Keratinocyte (primary cell): ENCODE measurements at regions not wholly inside any gene's neighbourhood (a gene's known extent, or its start where the extent isn't known, plus 50 kb on each side); places are given as distances from the start of the nearest gene placed in this dataset.

Source experiments
- EZH2 ChIP-seq: IDR thresholded peaks from one replicate; pipeline ENCODE4 v1.6.1; 2012; ENCODE audit warnings: inconsistent platforms, mild to moderate bottlenecking, low read length, moderate library complexity
- TF ChIP-seq, protein P1 (sequence below), 3 experiments: IDR thresholded peaks in 1 of 3; conservative IDR thresholded peaks in 1 of 3; optimal IDR thresholded peaks in 1 of 3; 2 replicates in 2 of 3; 3 replicates in 1 of 3; pipeline versions ENCODE3 to v1.5.1; 2011; ENCODE audit warnings: low read length in 3 of 3, mild to moderate bottlenecking in 3 of 3, moderate library complexity in 2 of 3, control low read depth in 1 of 3, inconsistent platforms in 1 of 3; ENCODE audit not compliant: insufficient read depth in 2 of 3; ENCODE audit errors: extremely low read depth in 1 of 3

- TF ChIP-seq, protein P1, sequence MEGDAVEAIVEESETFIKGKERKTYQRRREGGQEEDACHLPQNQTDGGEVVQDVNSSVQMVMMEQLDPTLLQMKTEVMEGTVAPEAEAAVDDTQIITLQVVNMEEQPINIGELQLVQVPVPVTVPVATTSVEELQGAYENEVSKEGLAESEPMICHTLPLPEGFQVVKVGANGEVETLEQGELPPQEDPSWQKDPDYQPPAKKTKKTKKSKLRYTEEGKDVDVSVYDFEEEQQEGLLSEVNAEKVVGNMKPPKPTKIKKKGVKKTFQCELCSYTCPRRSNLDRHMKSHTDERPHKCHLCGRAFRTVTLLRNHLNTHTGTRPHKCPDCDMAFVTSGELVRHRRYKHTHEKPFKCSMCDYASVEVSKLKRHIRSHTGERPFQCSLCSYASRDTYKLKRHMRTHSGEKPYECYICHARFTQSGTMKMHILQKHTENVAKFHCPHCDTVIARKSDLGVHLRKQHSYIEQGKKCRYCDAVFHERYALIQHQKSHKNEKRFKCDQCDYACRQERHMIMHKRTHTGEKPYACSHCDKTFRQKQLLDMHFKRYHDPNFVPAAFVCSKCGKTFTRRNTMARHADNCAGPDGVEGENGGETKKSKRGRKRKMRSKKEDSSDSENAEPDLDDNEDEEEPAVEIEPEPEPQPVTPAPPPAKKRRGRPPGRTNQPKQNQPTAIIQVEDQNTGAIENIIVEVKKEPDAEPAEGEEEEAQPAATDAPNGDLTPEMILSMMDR (optimal IDR thresholded peaks at IDR 0.05 in 1 of 3, IDR thresholded peaks at IDR 0.05 in 1 of 3, conservative IDR thresholded peaks at IDR 0.05 in 1 of 3; ENCODE audit: extremely low read depth in 1 of 3, insufficient read depth in 2 of 3, low read length in 3 of 3), result no peak
- no peak for TF ChIP-seq EZH2
Observed at GRCh38 chr5:22918511-22918910, 65.4 kb upstream of the CDH12 start.
